ENCODE measurements at regions not wholly inside any gene's neighbourhood (a gene's known extent, or its start where the extent isn't known, plus 50 kb on each side); places are given as distances from the start of the nearest gene placed in this dataset.

GRCh38 chr18:27614951-27615844, 430.1 kb upstream of the CHST9 start:
- Histone ChIP-seq H3K27ac (no peak overlapping the region), H3K36me3 (no peaks in the 10 kb centered on the region), H3K9me3 (no peaks in the 10 kb centered on the region), H3K4me1 (ENCODE audit: control insufficient read depth in 1 of 2, insufficient read depth in 1 of 2, low read depth in 1 of 2, low read length in 1 of 2) (no peaks in the 10 kb centered on the region), H3K27me3 (no peaks in the 10 kb centered on the region), H3K4me3 (ENCODE audit: low read depth in 1 of 2, low read length in 1 of 2) (no peak overlapping the region)
- no peak for TF ChIP-seq CTCF (IDR thresholded peaks at IDR 0.05)

- H3K4me1 ChIP-seq (ENCODE audit: control insufficient read depth in 1 of 2, insufficient read depth in 1 of 2, low read depth in 1 of 2, low read length in 1 of 2), result no peaks in the 10 kb centered on the region
- no peak overlapping the region for H3K27ac ChIP-seq
- H3K27me3 ChIP-seq, result no peaks in the 10 kb centered on the region
- no peaks in the 10 kb centered on the region for H3K36me3 ChIP-seq
- no peak for TF ChIP-seq CTCF (IDR thresholded peaks at IDR 0.05)
- H3K9me3 ChIP-seq, result no peaks in the 10 kb centered on the region
- no peak overlapping the region for H3K4me3 ChIP-seq (ENCODE audit: low read depth in 1 of 2, low read length in 1 of 2)
Observed at GRCh38 chr18:27609221-27609620, 424.1 kb upstream of the CHST9 start.

- TF ChIP-seq CTCF (IDR thresholded peaks at IDR 0.05), result no peak
- Histone ChIP-seq H3K27me3 (no peaks in the 10 kb centered on the region), H3K27ac (no peak overlapping the region), H3K9me3 (no peaks in the 10 kb centered on the region), H3K36me3 (no peaks in the 10 kb centered on the region), H3K4me1 (ENCODE audit: control insufficient read depth in 1 of 2, insufficient read depth in 1 of 2, low read depth in 1 of 2, low read length in 1 of 2) (no peaks in the 10 kb centered on the region), H3K4me3 (ENCODE audit: low read depth in 1 of 2, low read length in 1 of 2) (no peak overlapping the region)
Observed at GRCh38 chr18:27608742-27609141, 423.6 kb upstream of the CHST9 start.

- H3K9me3 ChIP-seq, result no peaks in the 10 kb centered on the region
- no peak overlapping the region for H3K27ac ChIP-seq
- no peak overlapping the region for H3K4me3 ChIP-seq (ENCODE audit: low read depth in 1 of 2, low read length in 1 of 2)
- H3K27me3 ChIP-seq, result no peaks in the 10 kb centered on the region
- TF ChIP-seq CTCF (IDR thresholded peaks at IDR 0.05), result no peak
- H3K4me1 ChIP-seq (ENCODE audit: control insufficient read depth in 1 of 2, insufficient read depth in 1 of 2, low read depth in 1 of 2, low read length in 1 of 2), result no peaks in the 10 kb centered on the region
- no peaks in the 10 kb centered on the region for H3K36me3 ChIP-seq
Observed at GRCh38 chr18:27608174-27608573, 423.1 kb upstream of the CHST9 start.

- Histone ChIP-seq H3K4me3 (ENCODE audit: low read depth in 1 of 2, low read length in 1 of 2) (no peak overlapping the region), H3K27ac (no peak overlapping the region), H3K9me3 (no peaks in the 10 kb centered on the region), H3K27me3 (no peaks in the 10 kb centered on the region), H3K4me1 (ENCODE audit: control insufficient read depth in 1 of 2, insufficient read depth in 1 of 2, low read depth in 1 of 2, low read length in 1 of 2) (no peaks in the 10 kb centered on the region), H3K36me3 (no peaks in the 10 kb centered on the region)
- TF ChIP-seq CTCF (IDR thresholded peaks at IDR 0.05), result no peak
Observed at GRCh38 chr18:27606741-27607140, 421.6 kb upstream of the CHST9 start.
